ENCODE measurements at regions not wholly inside any gene's neighbourhood (a gene's known extent, or its start where the extent isn't known, plus 50 kb on each side); places are given as distances from the start of the nearest gene placed in this dataset.

- DNase-seq = no peak
These were observed 161.1 kb upstream of the DUSP10 start for GRCh38 chr1:221902961-221903360.

DNA sequence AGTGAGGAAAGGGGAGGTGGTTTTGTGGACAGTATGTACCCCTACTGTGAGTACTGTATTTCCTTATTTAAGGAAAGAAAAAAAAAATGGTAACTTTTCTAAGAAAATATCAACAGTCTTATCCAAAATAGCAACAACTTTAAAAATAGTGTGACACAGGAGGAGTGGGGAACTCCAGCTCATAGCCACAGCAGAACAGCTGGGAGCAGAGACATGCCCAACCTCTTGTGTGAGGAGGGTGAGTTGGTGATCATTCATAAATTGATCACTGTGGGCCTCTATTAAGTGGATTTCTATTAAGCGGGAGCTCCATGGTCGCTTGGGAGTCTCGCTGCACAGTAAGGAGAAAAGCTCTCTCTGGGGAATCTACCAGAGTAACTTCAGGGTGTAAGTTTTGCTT lies 158.8 kb upstream of the DUSP10 start:
- DNase-seq = no peak

- DNase-seq = no peak
These were observed 155.4 kb upstream of the DUSP10 start for GRCh38 chr1:221897321-221897721.

DNA sequence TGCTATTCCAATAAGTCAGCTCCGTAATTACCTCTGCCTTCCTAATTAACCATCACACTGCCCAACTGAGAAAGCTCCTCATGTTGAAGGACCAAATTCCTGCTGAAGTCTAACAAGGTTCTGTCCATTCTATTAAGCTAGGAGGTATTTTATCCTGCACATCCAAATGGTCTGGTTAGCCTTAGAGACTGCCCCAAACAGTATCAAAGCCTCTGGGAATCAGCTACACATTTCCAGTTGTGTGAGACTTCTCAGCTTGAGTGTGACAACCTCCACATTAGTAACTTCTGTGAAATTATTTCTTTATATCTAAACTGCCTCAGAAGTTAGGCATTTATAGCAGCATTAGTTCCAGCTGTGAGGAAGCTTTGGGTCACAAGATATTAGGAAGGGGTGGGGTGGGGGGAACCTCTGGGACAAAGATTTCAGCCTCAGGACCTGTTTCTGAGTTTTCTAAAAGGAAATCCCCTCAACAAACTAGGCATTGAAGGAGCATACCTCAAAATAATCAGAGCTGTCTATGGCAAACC lies 150.5 kb upstream of the DUSP10 start:
- DNase-seq = no peak

GRCh38 chr1:221891708-221892107 lies 149.8 kb upstream of the DUSP10 start:
- DNase-seq = peak; percentile 46

DNA sequence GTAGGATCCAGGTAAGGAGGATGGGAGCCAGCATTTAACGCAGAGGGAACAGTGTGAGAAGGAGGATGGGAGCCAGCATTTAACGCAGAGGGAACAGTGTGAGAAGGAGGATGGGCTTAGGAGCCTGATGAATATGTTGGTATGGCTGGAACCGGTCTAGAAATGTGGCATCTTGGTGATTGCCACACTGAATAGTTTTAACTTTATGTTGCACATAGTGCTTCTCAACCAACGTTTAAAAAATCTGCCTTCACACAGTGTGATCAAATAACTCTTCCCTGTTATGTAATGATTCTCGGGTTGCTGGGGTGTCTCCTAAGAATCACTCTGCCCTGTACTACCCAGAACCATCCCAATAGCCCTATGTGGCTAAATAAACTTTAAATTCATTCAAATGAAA lies 146.9 kb upstream of the DUSP10 start:
- no peak for DNase-seq

DNA sequence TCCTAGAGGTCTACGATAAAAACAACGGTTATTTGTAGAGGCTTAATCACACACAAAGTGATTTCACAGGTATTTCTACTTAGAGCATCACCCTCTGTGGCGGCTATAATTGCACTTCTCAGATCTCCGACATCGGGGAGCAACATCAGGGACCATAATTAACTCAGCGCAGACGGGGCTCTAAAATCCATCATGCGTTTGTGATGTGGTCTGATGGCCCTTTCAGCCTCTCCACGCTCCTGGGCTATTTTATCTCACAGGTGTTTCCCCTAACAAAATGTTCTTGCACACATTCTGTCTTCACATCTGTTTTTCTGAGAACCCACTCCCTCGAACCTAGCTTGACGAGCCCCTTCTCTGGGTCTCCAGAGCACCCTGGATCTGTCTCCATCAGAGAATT lies 146.3 kb upstream of the DUSP10 start:
- no peak for DNase-seq

- DNase-seq = no peak
These were observed 145.9 kb upstream of the DUSP10 start for GRCh38 chr1:221887758-221888157.

DNA sequence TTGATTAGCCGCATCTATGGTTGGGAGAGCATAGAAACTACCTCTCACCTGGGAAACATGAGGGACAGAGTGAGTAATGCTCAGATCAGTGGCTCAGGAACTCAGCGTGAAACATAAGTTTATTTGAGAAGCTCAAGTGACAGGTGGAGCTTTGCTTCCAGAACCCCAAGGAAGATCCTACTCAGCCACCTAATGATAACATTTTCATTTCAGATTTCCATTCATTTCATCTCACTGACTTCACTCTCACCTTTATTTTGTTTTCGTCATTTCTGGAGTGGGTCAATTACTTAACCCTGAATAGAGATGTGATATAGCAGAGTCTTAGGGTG lies 145.5 kb upstream of the DUSP10 start:
- no peak for DNase-seq

GRCh38 chr1:221886743-221887414 lies 145.0 kb upstream of the DUSP10 start:
- DNase-seq = peak; percentile 91

DNA sequence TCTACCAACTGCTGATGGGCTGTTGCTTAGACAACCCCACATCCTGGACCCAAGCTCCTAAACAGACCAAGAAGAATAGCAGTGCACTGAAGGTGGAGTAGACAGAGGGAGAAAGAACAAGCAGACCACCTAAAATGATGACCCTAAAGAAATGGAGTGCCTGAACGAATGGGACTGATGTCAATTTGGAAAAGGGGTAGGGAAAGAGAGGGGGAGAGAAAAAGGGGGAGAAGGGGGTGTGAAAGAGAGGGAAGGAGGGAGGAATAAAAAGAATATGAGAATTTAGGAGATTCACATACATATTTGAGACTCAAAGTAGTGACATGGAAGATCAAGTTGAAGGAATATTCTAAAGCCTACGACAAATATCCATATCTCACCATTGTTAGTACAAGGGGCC lies 144.4 kb upstream of the DUSP10 start:
- DNase-seq = no peak

- no peak for DNase-seq
These were observed 142.9 kb upstream of the DUSP10 start for GRCh38 chr1:221884821-221885220.

DNA sequence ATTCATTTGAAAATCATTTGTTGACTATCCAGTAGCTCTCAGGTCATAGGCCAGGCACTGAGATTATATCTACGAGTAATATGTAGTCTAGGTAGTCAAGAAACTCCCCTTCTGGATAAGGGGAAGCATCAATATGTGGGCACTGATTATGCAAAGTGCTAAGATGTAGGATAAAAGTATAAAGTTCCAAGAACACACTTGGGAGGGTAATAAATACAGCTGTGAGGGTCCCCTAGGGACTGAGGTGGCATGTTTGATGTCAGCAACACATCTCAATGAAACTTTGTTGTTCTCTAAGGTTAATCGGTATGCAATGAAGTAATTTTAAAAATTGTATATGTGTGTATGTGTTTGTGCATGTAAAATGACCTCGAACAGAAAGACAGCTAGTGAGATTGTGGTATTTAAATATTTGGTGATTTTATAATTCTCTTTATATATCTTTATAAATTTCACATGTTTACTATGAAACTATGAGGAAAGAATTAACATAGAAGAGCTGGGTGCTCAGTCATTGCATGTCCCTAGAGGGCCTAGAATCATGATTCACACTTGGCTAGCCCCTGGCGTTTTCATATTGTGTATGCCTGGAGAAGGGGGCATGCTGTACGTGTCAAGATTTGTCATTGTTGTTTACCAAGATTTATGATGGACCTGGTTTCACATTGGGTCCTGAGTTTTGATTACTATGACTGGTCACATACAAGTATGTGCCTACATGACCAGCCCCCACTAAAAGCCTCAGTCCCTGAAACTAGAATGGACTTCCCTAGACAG lies 140.1 kb upstream of the DUSP10 start:
- no peak for DNase-seq

DNA sequence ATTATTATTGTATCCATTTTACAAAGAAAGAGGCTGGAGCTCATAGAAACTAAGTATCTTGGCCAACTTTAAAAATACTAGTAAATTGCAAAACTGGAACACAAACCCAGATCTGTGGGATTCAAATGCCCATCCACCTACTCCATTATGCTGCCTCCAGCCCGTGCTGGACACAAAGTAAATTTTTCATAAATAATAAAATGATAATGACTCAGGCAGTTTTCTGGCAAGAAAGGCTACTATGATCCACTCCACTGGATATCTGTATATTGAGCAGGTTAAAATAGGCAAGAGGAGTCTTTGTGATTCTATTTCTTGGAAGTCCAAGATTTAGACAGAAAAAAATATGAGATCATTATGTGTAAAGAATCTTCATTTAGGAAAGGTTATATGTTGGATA lies 138.3 kb upstream of the DUSP10 start:
- DNase-seq = no peak

DNA sequence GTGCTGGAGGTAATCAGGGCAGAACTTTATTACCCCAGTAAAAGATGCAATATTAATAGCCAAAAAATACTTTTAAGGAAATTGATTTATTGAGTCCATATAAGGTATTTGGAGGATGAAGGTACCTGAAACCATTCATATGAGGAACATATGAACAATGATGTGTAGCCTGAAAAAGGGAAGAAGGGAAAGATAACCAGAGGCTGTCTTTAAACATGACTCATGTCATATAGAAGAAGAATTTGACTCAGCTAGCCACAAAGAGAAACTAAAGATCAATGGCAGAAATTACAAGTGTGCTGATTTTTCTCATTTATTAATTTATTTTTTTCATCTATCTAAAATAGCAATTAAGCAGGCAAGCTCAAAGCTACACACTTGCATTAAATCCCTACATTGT lies 136.2 kb upstream of the DUSP10 start:
- no peak for DNase-seq

GRCh38 chr1:221877311-221877710 lies 135.4 kb upstream of the DUSP10 start:
- DNase-seq = no peak

GRCh38 chr1:221875004-221875330 lies 133.1 kb upstream of the DUSP10 start:
- no peak for DNase-seq

DNA sequence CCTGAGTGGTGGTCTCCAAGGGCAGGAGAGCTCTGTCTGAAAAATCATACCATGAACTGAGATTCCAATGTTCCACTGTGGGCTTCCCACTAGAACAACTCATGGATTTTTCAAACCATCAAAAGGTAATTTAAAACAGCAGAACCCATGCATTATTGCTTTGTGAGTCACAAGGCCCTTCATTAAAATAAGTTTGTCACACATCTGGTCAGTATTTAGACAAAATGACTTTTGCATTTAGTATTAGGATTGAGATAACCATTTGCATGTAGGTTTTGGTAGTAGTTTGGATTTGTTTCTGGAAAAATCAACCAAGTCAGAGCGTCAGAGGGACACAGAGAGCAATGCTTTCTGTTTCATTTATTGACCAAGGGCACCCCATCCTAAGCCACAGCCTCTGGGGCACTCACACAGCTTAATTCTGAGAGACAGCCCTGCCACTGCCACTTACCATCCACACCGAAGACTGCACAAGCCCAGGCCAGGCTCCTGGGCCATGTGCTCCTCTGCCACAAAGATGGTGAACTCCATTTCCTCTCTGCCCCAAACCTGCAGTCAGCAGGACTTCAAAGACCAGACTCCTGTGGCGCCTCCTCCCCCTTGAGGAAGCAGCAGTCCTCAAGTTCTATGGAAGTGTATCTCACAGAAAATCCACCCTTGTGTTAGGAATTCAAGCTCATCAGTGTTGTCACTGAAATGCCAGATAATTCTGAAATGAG lies 132.6 kb upstream of the DUSP10 start:
- no peak for DNase-seq

DNA sequence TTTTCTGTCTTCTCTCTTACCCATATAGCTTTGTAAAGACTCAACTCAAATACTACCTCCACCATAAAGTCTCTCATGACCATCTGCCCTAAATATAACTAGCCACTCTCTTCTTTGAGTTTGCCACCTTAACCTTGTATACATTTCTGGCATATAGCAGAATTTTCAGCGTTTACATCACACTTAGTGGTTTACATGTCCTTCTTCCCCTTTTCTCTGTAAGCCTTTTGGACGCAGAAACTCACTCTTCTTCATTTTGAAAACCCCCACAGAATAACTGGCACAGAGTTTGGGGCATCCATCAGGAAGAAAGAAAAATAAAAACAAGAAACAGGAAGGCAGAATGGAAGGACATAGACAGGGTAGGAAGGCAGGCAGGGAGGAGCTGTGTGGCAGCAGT lies 131.8 kb upstream of the DUSP10 start:
- no peak for DNase-seq

- DNase-seq = no peak
These were observed 129.2 kb upstream of the DUSP10 start for GRCh38 chr1:221871056-221871455.

GRCh38 chr1:221869779-221870178 lies 127.9 kb upstream of the DUSP10 start:
- DNase-seq = no peak

- DNase-seq = peak; percentile 31
These were observed 126.9 kb upstream of the DUSP10 start for GRCh38 chr1:221868593-221869303.

DNA sequence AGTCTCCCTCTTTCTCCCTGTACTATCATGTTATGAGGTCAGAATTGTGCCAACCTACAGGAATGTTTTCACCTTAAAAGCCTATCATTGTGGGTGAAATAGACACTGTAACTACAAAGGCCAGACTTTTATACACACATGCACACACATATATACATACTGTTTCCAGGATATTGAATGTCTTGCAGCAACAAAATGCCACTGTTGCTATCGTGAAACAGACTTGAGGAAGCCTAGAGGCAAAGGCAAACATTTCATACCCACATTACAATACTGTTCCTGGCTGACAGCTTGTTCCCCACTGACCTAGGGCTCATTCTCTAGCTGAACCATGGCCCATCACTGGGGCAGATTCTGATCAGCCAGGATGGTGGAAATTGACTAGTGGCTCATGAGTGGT lies 125.1 kb upstream of the DUSP10 start:
- DNase-seq = no peak
